ENCODE measurements at regions not wholly inside any gene's neighbourhood (a gene's known extent, or its start where the extent isn't known, plus 50 kb on each side); places are given as distances from the start of the nearest gene placed in this dataset.

DNA sequence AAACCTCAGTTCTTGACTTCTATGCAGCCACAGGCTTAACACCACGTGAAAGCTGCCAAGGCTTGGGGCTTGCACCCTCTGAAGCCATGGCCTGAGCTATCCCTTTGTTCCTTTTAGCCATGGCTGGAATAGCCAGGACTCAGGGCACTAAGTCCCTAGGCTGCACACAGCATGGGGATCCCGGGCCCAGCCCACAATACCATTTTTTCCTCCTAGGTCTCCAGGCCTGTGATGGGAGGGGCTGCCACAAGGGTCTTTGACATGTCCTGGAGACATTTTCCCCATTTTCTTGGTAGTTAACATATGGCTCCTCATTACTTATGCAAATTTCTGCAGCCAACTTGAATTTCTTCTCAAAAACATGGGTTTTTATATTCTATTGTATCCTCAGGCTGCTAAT is 619.1 kb downstream of the NYAP2 start:
- DNase-seq, result no peak

DNA sequence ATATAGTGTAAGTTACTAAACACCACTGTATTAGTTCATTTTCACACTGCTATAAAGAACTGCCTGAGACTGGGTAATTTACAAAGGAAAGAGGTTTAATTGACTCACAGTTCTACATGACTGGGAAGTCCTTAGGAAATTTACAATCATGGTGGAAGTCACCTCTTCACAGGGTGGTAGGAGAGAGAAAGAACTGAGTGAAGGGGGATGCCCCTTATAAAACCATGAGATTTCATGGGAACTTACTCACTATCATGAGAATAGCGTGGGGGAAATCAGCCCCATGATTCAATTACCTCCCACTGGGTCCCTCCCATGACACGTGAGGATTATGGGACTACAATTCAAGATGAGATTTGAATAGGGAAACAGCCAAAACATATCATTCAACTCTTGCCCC is 618.0 kb downstream of the NYAP2 start:
- CTCF ChIA-PET, result no interaction called here
- Histone ChIP-seq H3K4me3 (ENCODE audit: low read length) (no peak overlapping the region), H3K27ac (ENCODE audit: low read depth in 1 of 2, low read length in 2 of 2) (no peak overlapping the region), H3K4me1 (ENCODE audit: insufficient read depth, low read length) (no peaks in the 10 kb centered on the region), H3K27me3 (ENCODE audit: control insufficient read depth in 1 of 2, insufficient read depth in 2 of 2, low read length in 2 of 2) (no peaks in the 10 kb centered on the region), H3K36me3 (ENCODE audit: insufficient read depth, low read length) (no peaks in the 10 kb centered on the region), H3K9me3 (ENCODE audit: control insufficient read depth in 1 of 2, insufficient read depth in 1 of 2, low read length in 2 of 2) (peaks cover 4% of the 10 kb centered on the region in 2 experiments)
- H3K27me3 Mint-ChIP-seq, result no peaks in the 10 kb centered on the region
- H3K27ac Mint-ChIP-seq, result no peak overlapping the region
- DNase-seq (no peak), ATAC-seq (ENCODE audit: poor library complexity) (no peak)
- peaks cover 4% of the 10 kb centered on the region for H3K9me3 Mint-ChIP-seq
- intact Hi-C loops (cut with DNase I, micrococcal nuclease), result no loop called here
- H3K4me3 Mint-ChIP-seq, result no peak overlapping the region
- TF ChIP-seq, protein P1, sequence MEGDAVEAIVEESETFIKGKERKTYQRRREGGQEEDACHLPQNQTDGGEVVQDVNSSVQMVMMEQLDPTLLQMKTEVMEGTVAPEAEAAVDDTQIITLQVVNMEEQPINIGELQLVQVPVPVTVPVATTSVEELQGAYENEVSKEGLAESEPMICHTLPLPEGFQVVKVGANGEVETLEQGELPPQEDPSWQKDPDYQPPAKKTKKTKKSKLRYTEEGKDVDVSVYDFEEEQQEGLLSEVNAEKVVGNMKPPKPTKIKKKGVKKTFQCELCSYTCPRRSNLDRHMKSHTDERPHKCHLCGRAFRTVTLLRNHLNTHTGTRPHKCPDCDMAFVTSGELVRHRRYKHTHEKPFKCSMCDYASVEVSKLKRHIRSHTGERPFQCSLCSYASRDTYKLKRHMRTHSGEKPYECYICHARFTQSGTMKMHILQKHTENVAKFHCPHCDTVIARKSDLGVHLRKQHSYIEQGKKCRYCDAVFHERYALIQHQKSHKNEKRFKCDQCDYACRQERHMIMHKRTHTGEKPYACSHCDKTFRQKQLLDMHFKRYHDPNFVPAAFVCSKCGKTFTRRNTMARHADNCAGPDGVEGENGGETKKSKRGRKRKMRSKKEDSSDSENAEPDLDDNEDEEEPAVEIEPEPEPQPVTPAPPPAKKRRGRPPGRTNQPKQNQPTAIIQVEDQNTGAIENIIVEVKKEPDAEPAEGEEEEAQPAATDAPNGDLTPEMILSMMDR (IDR thresholded peaks at IDR 0.05), result no peak
- no peaks in the 10 kb centered on the region for H3K4me1 Mint-ChIP-seq (ENCODE audit: low read depth)
- no peaks in the 10 kb centered on the region for H3K36me3 Mint-ChIP-seq (ENCODE audit: low read depth)
- POLR2A ChIA-PET, result no interaction called here

More for the DNA sequence above, 619.1 kb downstream of the NYAP2 start:
- ChIA-PET POLR2A (no interaction called here), CTCF (no interaction called here)
- Mint-ChIP-seq H3K4me1 (ENCODE audit: low read depth) (no peaks in the 10 kb centered on the region), H3K27me3 (no peaks in the 10 kb centered on the region), H3K27ac (no peak overlapping the region), H3K36me3 (ENCODE audit: low read depth) (no peaks in the 10 kb centered on the region), H3K9me3 (peaks cover 4% of the 10 kb centered on the region), H3K4me3 (no peak overlapping the region)
- Histone ChIP-seq H3K9me3 (ENCODE audit: control insufficient read depth in 1 of 2, insufficient read depth in 1 of 2, low read length in 2 of 2) (peaks cover 4% of the 10 kb centered on the region in 2 experiments), H3K27ac (ENCODE audit: low read depth in 1 of 2, low read length in 2 of 2) (no peak overlapping the region), H3K4me3 (ENCODE audit: low read length) (no peak overlapping the region), H3K4me1 (ENCODE audit: insufficient read depth, low read length) (no peaks in the 10 kb centered on the region), H3K36me3 (ENCODE audit: insufficient read depth, low read length) (no peaks in the 10 kb centered on the region), H3K27me3 (ENCODE audit: control insufficient read depth in 1 of 2, insufficient read depth in 2 of 2, low read length in 2 of 2) (no peaks in the 10 kb centered on the region)
- intact Hi-C loops (cut with DNase I, micrococcal nuclease), result no loop called here
- TF ChIP-seq, protein P1 (IDR thresholded peaks at IDR 0.05), result no peak
- no peak for ATAC-seq (ENCODE audit: poor library complexity)

DNA sequence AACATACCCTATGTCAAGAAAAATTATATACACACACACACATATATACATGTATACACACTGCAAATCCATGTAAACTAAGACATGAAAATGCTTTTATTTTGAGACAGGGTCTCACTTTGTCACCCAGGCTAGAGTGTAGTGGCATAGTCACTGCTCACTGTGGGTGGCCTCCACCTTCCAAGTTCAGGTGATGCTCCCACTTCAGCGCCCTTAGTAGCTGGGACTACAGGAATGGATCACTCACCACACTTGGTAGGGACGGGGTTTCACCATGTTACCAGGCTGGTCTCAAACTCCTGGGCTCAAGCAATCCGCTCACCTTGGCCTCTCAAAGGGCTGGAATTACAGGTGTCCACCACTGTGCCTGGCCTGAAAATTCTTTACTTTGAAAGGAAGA is 617.6 kb downstream of the NYAP2 start:
- ATAC-seq (ENCODE audit: poor library complexity), result no peak
- peaks cover 4% of the 10 kb centered on the region for H3K9me3 Mint-ChIP-seq
- no peak overlapping the region for H3K4me3 Mint-ChIP-seq

More for the DNA sequence above, 617.6 kb downstream of the NYAP2 start:
- Histone ChIP-seq H3K4me3 (ENCODE audit: low read length) (no peak overlapping the region), H3K27me3 (ENCODE audit: control insufficient read depth in 1 of 2, insufficient read depth in 2 of 2, low read length in 2 of 2) (no peaks in the 10 kb centered on the region), H3K36me3 (ENCODE audit: insufficient read depth, low read length) (no peaks in the 10 kb centered on the region), H3K27ac (ENCODE audit: low read depth in 1 of 2, low read length in 2 of 2) (no peak overlapping the region), H3K9me3 (ENCODE audit: control insufficient read depth in 1 of 2, insufficient read depth in 1 of 2, low read length in 2 of 2) (peaks cover 4% of the 10 kb centered on the region in 2 experiments), H3K4me1 (ENCODE audit: insufficient read depth, low read length) (no peaks in the 10 kb centered on the region)
- no peaks in the 10 kb centered on the region for H3K27me3 Mint-ChIP-seq
- intact Hi-C loops (cut with DNase I, micrococcal nuclease), result no loop called here
- no peak overlapping the region for H3K27ac Mint-ChIP-seq
- ChIA-PET POLR2A (no interaction called here), CTCF (no interaction called here)
- TF ChIP-seq, protein P1 (IDR thresholded peaks at IDR 0.05), result no peak
- DNase-seq, result no peak
- H3K4me1 Mint-ChIP-seq (ENCODE audit: low read depth), result no peaks in the 10 kb centered on the region
- H3K36me3 Mint-ChIP-seq (ENCODE audit: low read depth), result no peaks in the 10 kb centered on the region
